Kidney capillary endothelial cell (primary cell): ENCODE measurements at regions not wholly inside any gene's neighbourhood (a gene's known extent, or its start where the extent isn't known, plus 50 kb on each side); places are given as distances from the start of the nearest gene placed in this dataset.

Source experiments
- DNase-seq: peaks from one replicate; pipeline ENCODE4 v3.0.0-alpha.2; 2018; ENCODE audit warnings: low spot score

DNA sequence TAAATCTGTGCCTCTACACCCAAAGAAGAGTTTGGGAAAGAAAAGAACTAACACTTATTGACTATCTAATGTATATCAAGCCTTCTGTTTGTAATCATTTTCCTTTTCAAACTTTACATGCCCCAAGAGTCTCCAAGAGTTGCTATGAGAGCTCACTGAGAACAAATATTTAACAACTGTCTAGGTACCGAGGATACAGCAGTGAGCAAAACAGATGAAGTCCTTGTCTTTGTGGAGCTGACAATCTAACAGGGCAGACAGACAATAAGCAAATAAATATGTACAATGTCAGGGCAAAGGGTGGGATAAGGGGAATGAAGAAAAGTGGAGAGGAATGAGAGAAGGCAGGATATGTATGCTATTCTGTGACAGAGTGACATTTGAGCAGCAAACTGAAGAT, 64.8 kb upstream of the KSR1 start:
- DNase-seq, result no peak

GRCh38 chr17:27396045-27396444, 60.2 kb upstream of the KSR1 start:
- DNase-seq, result no peak

DNA sequence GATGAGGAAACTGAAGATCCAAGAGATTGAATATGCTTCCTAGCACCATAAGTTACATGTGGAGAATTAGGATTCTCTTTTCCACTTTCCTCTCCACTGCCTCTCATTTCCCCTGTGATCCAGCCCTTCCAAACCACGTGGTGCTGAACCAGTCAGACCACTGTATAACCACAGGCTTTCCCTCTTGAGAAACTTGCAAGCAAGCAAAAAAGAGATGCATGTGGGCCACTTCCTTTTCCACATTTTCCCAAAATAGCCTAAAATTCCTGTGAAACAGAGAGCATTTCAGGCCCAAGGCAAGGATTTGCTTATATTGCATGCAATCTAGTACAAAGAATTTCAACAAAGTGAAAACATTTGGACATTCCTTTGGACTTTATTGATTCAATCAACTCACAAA, 59.3 kb upstream of the KSR1 start:
- DNase-seq, result no peak

DNA sequence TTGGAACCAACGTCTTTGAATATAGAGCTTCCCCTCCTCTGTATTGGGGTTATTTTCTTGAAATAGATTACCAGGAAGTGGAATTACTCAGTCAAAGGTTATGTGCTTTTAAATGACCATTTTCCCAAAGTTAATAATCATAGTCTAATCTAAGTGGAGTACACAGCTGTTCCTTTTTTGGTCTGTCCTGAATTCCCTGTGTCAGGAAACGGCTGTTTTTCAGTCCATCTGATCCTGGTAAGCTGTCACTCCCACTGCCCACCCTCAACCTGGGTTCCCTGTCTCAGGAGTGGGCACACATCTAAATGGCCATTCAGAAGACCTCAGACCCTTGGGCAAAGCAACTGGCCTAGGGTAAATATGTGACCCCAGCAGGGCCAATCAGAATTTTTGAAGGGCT, 57.6 kb upstream of the KSR1 start:
- no peak for DNase-seq

DNA sequence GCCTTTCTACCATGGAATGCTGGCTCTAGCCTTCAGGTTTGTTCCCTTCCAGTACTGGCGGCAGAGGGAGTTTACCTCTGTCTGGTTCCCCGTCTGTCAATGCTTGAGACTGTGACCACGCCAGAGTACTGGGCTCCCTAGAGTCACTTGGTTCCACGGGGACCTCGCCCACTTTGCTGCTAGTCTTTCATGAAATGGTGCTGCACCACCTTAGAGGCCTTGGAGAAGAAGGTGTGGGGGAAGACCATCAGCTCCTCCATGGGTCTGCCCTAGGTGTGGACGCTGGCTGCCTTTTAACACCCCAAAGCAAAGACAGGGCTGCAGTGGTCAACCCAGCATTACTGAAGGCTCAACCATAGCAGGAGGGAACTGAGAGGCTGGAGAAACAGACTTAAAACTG, 55.3 kb upstream of the KSR1 start:
- DNase-seq, result no peak

GRCh38 chr17:27402943-27403342, 53.3 kb upstream of the KSR1 start:
- no peak for DNase-seq

GRCh38 chr17:27403480-27404005, 52.7 kb upstream of the KSR1 start:
- no peak for DNase-seq

DNA sequence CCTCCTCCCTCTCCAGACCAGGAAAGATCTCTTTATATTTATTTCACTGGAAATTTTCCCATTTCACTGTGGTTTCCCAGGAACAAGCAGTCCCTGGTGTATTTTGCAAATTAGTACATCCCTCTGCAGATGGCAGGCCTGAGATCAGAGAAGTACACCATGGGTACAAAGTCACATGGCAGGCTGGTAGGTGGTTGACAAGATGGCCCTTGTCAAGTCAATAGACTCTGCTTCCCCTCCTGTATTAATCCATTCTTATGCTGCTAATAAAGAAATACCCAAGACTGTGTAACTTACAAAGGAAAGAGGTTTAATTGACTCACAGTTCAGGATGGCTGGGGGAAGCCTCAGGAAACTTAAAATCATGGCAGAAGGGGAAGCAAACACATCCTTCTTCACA, 51.6 kb upstream of the KSR1 start:
- no peak for DNase-seq
